ENCODE measurements at regions not wholly inside any gene's neighbourhood (a gene's known extent, or its start where the extent isn't known, plus 50 kb on each side); places are given as distances from the start of the nearest gene placed in this dataset.

- TF ChIP-seq, protein P1, sequence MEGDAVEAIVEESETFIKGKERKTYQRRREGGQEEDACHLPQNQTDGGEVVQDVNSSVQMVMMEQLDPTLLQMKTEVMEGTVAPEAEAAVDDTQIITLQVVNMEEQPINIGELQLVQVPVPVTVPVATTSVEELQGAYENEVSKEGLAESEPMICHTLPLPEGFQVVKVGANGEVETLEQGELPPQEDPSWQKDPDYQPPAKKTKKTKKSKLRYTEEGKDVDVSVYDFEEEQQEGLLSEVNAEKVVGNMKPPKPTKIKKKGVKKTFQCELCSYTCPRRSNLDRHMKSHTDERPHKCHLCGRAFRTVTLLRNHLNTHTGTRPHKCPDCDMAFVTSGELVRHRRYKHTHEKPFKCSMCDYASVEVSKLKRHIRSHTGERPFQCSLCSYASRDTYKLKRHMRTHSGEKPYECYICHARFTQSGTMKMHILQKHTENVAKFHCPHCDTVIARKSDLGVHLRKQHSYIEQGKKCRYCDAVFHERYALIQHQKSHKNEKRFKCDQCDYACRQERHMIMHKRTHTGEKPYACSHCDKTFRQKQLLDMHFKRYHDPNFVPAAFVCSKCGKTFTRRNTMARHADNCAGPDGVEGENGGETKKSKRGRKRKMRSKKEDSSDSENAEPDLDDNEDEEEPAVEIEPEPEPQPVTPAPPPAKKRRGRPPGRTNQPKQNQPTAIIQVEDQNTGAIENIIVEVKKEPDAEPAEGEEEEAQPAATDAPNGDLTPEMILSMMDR (optimal IDR thresholded peaks at IDR 0.05 in 1 of 3, IDR thresholded peaks at IDR 0.05 in 1 of 3, conservative IDR thresholded peaks at IDR 0.05 in 1 of 3; ENCODE audit: extremely low read depth in 1 of 3, insufficient read depth in 2 of 3, low read length in 3 of 3), result no peak
- TF ChIP-seq EZH2 (IDR thresholded peaks at IDR 0.05; ENCODE audit: low read length), result no peak
Measured at GRCh38 chr20:57840504-57841296, 130.9 kb upstream of the PMEPA1 start.
